CD14-positive monocyte (primary cell): ENCODE measurements at regions not wholly inside any gene's neighbourhood (a gene's known extent, or its start where the extent isn't known, plus 50 kb on each side); places are given as distances from the start of the nearest gene placed in this dataset.

Experiments used
- DNase-seq, 3 donors: peaks; one replicate each; pipeline ENCODE4 v3.0.0-alpha.2; 2011 to 2022
- H2AFZ ChIP-seq: 2 replicates; pipeline ENCODE4 v1.6.0; 2012; ENCODE audit warnings: mild to moderate bottlenecking, low read depth, low read length, inconsistent platforms; ENCODE audit not compliant: insufficient read depth, poor library complexity, severe bottlenecking
- H3K27ac ChIP-seq, 2 donors: 1 replicate in 1 of 2; 2 replicates in 1 of 2; pipeline ENCODE4 v1.5.1; 2012 to 2013; ENCODE audit warnings: low read length in 2 of 2, control low read depth in 1 of 2, inconsistent platforms in 1 of 2, low read depth in 1 of 2, mild to moderate bottlenecking in 1 of 2
- H3K27me3 ChIP-seq, 2 donors: one replicate each; pipeline versions ENCODE4 v1.6.0 to v1.6.1; 2011 to 2013; ENCODE audit warnings: low read length in 2 of 2; ENCODE audit not compliant: control insufficient read depth in 2 of 2, insufficient read depth in 2 of 2
- H3K36me3 ChIP-seq, 2 donors: replicated peaks in 1 of 2; 1 replicate in 1 of 2; 2 replicates in 1 of 2; pipeline versions ENCODE4 v1.5.1 to v1.6.1; 2012 to 2013; ENCODE audit warnings: low read length in 2 of 2, control low read depth in 1 of 2, inconsistent platforms in 1 of 2, mild to moderate bottlenecking in 1 of 2; ENCODE audit not compliant: insufficient read depth in 2 of 2, control insufficient read depth in 1 of 2
- H3K4me1 ChIP-seq, 2 donors: 1 replicate in 1 of 2; 2 replicates in 1 of 2; pipeline versions ENCODE4 v1.5.1 to v1.6.1; 2012 to 2013; ENCODE audit warnings: low read length in 2 of 2, control low read depth in 1 of 2, inconsistent platforms in 1 of 2, mild to moderate bottlenecking in 1 of 2, moderate library complexity in 1 of 2; ENCODE audit not compliant: insufficient read depth in 2 of 2, control insufficient read depth in 1 of 2
- H3K4me2 ChIP-seq: replicated peaks from 2 replicates; pipeline ENCODE3; 2012; ENCODE audit warnings: low read length, moderate library complexity, mild to moderate bottlenecking; ENCODE audit not compliant: poor library complexity, severe bottlenecking; ENCODE audit errors: extremely low read depth
- H3K4me3 ChIP-seq, 3 experiments: fragments of 200-600 bp in 1 of 3; sonication (generic) in 1 of 3; replicated peaks in 1 of 3; 1 replicate in 2 of 3; 2 replicates in 1 of 3; pipeline ENCODE4 v1.5.1; 2011 to 2013; ENCODE audit warnings: low read length in 3 of 3, mild to moderate bottlenecking in 3 of 3, control low read depth in 2 of 3, low read depth in 2 of 3, inconsistent platforms in 1 of 3, moderate library complexity in 1 of 3
- H3K79me2 ChIP-seq: 2 replicates; pipeline ENCODE4 v1.6.0; 2012; ENCODE audit warnings: mild to moderate bottlenecking, control low read depth, inconsistent platforms, low read length, moderate library complexity; ENCODE audit not compliant: insufficient read depth
- H3K9ac ChIP-seq: 2 replicates; pipeline ENCODE4 v1.6.0; 2017; ENCODE audit warnings: low read length, mild to moderate bottlenecking; ENCODE audit not compliant: insufficient read depth, poor library complexity, severe bottlenecking
- H3K9me3 ChIP-seq, 2 donors: replicated peaks in 1 of 2; 1 replicate in 1 of 2; 2 replicates in 1 of 2; pipeline versions ENCODE4 v1.5.1 to v1.6.1; 2012 to 2013; ENCODE audit warnings: low read length in 2 of 2, control low read depth in 1 of 2; ENCODE audit not compliant: control insufficient read depth in 1 of 2, insufficient read depth in 1 of 2
- H4K20me1 ChIP-seq: 2 replicates; pipeline ENCODE4 v1.6.0; 2012; ENCODE audit warnings: mild to moderate bottlenecking, low read length, control low read depth, moderate library complexity; ENCODE audit not compliant: insufficient read depth
- H3K27ac Mint-ChIP-seq, 7 donors: one replicate each; pipeline ENCODE4 v1.8.0; 2020; ENCODE audit warnings: mild to moderate bottlenecking in 7 of 7, mixed read lengths in 7 of 7, moderate library complexity in 6 of 7, inconsistent platforms in 2 of 7
- H3K27me3 Mint-ChIP-seq, 3 donors: one replicate each; pipeline ENCODE4 v1.8.0; 2021 to 2022; ENCODE audit warnings: low read depth in 3 of 3, mild to moderate bottlenecking in 3 of 3, mixed read lengths in 3 of 3, moderate library complexity in 3 of 3, inconsistent platforms in 1 of 3
- H3K36me3 Mint-ChIP-seq, 2 donors: one replicate each; pipeline ENCODE4 v1.8.0; 2020; ENCODE audit warnings: mixed read lengths in 2 of 2, inconsistent platforms in 1 of 2, mild to moderate bottlenecking in 1 of 2
- H3K4me1 Mint-ChIP-seq: one replicate; pipeline ENCODE4 v1.8.0; 2020; ENCODE audit warnings: mild to moderate bottlenecking, mixed read lengths
- H3K4me3 Mint-ChIP-seq, 2 donors: one replicate each; pipeline ENCODE4 v1.8.0; 2020; ENCODE audit warnings: mild to moderate bottlenecking in 2 of 2, mixed read lengths in 2 of 2, moderate library complexity in 1 of 2
- H3K9me3 Mint-ChIP-seq, 7 donors: one replicate each; pipeline ENCODE4 v1.8.0; 2020 to 2022; ENCODE audit warnings: mixed read lengths in 7 of 7, mild to moderate bottlenecking in 6 of 7, moderate library complexity in 6 of 7, inconsistent platforms in 2 of 7
- WGBS: methylation state at CpG from one replicate; pipeline ENCODE4 v1.1.5; 2013; ENCODE audit warnings: missing lambda C conversion rate; ENCODE audit not compliant: insufficient coverage; 5-methylcytosine and 5-hydroxymethylcytosine counted together
- intact Hi-C, 2 donors: fragments of 100-400 bp; cut with micrococcal nuclease; formaldehyde crosslinking; loops; one replicate each; pipeline versions ENCODE4 v1.15.0 to v1.15.1; 2023
- TF ChIP-seq, protein P1 (sequence below): fragments of 200-600 bp; IDR thresholded peaks from one replicate; pipeline ENCODE4 v1.8.0; 2022; ENCODE audit warnings: antibody characterized with exemption, mild to moderate bottlenecking

DNA sequence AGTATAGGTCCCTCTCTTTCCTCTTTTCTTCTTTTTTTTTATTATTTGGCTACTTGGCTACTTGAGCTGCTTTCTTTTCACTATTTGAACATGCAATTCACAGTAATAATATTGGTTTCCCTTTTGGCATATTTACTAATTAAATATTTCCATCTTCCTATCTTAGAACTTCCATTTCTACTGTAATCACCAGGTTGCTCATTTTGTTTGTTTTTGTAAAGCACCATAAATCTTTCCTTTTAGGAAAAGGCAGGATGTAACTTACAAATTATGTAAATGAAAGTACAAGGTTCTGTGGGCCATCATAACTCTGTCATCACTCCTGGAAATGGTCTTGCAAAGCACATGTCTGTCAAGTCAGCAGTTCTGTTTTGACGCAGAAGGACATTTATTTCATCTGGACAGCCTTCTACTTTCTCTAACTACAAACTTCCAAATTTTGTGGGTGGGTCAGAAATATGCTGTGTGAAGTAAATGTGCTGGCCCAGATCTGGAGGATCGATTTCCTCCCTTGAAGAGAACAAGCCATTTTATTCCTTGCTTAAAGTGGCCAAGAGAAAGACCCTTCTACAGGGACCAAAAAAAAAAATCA lies 71.7 kb upstream of the TNFSF18 start:
- Mint-ChIP-seq H3K27ac (peak overlapping the region; percentile 94 to 99 (median 97)), H3K27me3 (peaks cover 0 to 5% (median 1%) of the 10 kb centered on the region in 3 donors), H3K4me3 (peak overlapping the region; percentile 76 to 86), H3K9me3 (peaks cover 0 to 3% (median 0%) of the 10 kb centered on the region in 7 donors), H3K4me1 (peaks cover 33% of the 10 kb centered on the region), H3K36me3 (no peaks in the 10 kb centered on the region)
- Histone ChIP-seq H3K9me3 (no peaks in the 10 kb centered on the region), H3K36me3 (no peaks in the 10 kb centered on the region), H3K27ac (peak overlapping the region; percentile 59 to 94), H3K9ac (no peak overlapping the region), H2AFZ (no peak overlapping the region), H3K4me1 (peaks cover 25 to 28% of the 10 kb centered on the region in 2 donors), H3K79me2 (no peaks in the 10 kb centered on the region), H3K4me2 (peak overlapping the region; percentile 74), H3K27me3 (no peaks in the 10 kb centered on the region), H4K20me1 (no peaks in the 10 kb centered on the region), H3K4me3 (peak overlapping the region in 2 of 3 experiments; percentile 73 to 97)
- DNase-seq, result peak; percentile 5 to 40 (median 24)
- TF ChIP-seq, protein P1, sequence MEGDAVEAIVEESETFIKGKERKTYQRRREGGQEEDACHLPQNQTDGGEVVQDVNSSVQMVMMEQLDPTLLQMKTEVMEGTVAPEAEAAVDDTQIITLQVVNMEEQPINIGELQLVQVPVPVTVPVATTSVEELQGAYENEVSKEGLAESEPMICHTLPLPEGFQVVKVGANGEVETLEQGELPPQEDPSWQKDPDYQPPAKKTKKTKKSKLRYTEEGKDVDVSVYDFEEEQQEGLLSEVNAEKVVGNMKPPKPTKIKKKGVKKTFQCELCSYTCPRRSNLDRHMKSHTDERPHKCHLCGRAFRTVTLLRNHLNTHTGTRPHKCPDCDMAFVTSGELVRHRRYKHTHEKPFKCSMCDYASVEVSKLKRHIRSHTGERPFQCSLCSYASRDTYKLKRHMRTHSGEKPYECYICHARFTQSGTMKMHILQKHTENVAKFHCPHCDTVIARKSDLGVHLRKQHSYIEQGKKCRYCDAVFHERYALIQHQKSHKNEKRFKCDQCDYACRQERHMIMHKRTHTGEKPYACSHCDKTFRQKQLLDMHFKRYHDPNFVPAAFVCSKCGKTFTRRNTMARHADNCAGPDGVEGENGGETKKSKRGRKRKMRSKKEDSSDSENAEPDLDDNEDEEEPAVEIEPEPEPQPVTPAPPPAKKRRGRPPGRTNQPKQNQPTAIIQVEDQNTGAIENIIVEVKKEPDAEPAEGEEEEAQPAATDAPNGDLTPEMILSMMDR, result no peak
- WGBS, result no CpG with 5 or more reads among the region's 2 CpGs
- intact Hi-C loops, result loop anchor here (5.0 to 10.0 kb wide), 6 partner anchors 68 to 375 kb away; partner anchors contain the start of gene TNFSF18 (in 1 of the 2)

DNA sequence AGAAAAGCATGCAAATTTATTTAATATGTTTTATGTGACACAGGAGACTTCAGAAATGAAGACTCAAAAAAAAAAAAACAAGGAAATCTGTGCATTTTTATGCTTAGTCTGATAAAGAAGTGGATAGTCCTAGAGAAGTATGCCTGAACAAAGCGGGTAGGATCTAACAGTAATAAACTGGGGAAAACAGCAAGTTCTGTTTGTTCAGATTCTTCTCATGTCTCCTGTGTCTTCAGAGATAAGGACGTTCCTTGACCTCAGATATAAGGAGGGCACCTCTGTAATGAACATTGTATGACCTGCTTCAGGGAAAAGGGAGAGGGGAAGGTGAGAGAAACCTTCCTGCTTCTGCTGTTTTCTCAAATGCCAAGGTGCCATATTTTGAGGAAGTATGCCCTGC lies 67.7 kb upstream of the TNFSF18 start:
- H3K36me3 Mint-ChIP-seq, result no peaks in the 10 kb centered on the region
- no peak overlapping the region for H3K4me3 Mint-ChIP-seq
- Histone ChIP-seq H4K20me1 (no peaks in the 10 kb centered on the region), H3K36me3 (no peaks in the 10 kb centered on the region), H3K27ac (no peak overlapping the region), H3K4me1 (peaks cover 40 to 50% of the 10 kb centered on the region in 2 donors), H3K9me3 (no peaks in the 10 kb centered on the region), H2AFZ (no peak overlapping the region), H3K79me2 (no peaks in the 10 kb centered on the region), H3K9ac (no peak overlapping the region), H3K4me2 (no peak overlapping the region), H3K4me3 (no peak overlapping the region), H3K27me3 (no peaks in the 10 kb centered on the region)
- peaks cover 0 to 2% (median 0%) of the 10 kb centered on the region in 3 donors for H3K27me3 Mint-ChIP-seq
- intact Hi-C loops, result loop anchor here in 1 of 2 donors (10.0 kb wide), 1 partner anchor 374 kb away; no protein-coding TSS in a partner anchor
- TF ChIP-seq, protein P1, result no peak
- peaks cover 0 to 2% (median 0%) of the 10 kb centered on the region in 7 donors for H3K9me3 Mint-ChIP-seq
- no peak overlapping the region for H3K27ac Mint-ChIP-seq
- 100% methylated on average over 2 of the region's 2 CpGs for whole genome bisulfite sequencing
- H3K4me1 Mint-ChIP-seq, result peaks cover 44% of the 10 kb centered on the region
- DNase-seq, result no peak
